ENCODE measurements at regions not wholly inside any gene's neighbourhood (a gene's known extent, or its start where the extent isn't known, plus 50 kb on each side); places are given as distances from the start of the nearest gene placed in this dataset.
"Not testable (repeated sequence)": the region's sequence is repeated elsewhere in the genome, so short reads cannot be mapped to it uniquely, and the experiment has no call there.

- TF ChIP-seq, protein P1, sequence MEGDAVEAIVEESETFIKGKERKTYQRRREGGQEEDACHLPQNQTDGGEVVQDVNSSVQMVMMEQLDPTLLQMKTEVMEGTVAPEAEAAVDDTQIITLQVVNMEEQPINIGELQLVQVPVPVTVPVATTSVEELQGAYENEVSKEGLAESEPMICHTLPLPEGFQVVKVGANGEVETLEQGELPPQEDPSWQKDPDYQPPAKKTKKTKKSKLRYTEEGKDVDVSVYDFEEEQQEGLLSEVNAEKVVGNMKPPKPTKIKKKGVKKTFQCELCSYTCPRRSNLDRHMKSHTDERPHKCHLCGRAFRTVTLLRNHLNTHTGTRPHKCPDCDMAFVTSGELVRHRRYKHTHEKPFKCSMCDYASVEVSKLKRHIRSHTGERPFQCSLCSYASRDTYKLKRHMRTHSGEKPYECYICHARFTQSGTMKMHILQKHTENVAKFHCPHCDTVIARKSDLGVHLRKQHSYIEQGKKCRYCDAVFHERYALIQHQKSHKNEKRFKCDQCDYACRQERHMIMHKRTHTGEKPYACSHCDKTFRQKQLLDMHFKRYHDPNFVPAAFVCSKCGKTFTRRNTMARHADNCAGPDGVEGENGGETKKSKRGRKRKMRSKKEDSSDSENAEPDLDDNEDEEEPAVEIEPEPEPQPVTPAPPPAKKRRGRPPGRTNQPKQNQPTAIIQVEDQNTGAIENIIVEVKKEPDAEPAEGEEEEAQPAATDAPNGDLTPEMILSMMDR (conservative IDR thresholded peaks at IDR 0.05; ENCODE audit: low read depth, low read length), result no peak
- DNase-seq (ENCODE audit: low read depth), result no peak
- no peak overlapping the region for H3K4me3 ChIP-seq (ENCODE audit: low read length)
These were observed 85.1 kb upstream of the HES1 start for GRCh38 chr3:194050782-194051320.

- TF ChIP-seq, protein P1 (conservative IDR thresholded peaks at IDR 0.05; ENCODE audit: low read depth, low read length), result no peak
- H3K4me3 ChIP-seq (ENCODE audit: low read length), result no peak overlapping the region
- no peak for DNase-seq (ENCODE audit: low read depth)
These were observed 84.4 kb upstream of the HES1 start for GRCh38 chr3:194051366-194052149.

DNA sequence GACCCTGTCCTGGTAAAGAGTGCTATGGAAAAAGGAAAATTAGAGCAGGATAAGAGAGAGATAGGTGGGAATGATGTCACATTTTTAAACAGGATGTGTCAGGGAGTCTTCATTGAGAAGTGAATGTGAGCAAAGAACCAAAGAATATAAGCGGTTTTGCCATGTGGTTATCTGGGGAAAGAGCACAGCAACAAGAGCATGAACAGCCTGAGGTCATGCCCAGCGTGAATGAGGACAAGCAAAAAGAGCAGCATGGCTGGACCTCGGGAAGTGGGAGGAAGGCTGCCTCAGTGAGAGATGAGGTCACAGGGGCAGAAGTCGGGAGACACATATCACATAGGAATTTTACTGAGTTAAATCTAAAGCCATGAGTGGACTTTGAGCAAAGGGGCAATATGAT is 82.8 kb upstream of the HES1 start:
- TF ChIP-seq, protein P1 (conservative IDR thresholded peaks at IDR 0.05; ENCODE audit: low read depth, low read length), result no peak
- H3K4me3 ChIP-seq (ENCODE audit: low read length), result no peak overlapping the region
- DNase-seq (ENCODE audit: low read depth), result no peak

- no peak overlapping the region for H3K4me3 ChIP-seq (ENCODE audit: low read length)
- DNase-seq (ENCODE audit: low read depth), result no peak
- TF ChIP-seq, protein P1 (conservative IDR thresholded peaks at IDR 0.05; ENCODE audit: low read depth, low read length), result no peak
These were observed 81.9 kb upstream of the HES1 start for GRCh38 chr3:194054016-194054415.

- no peak for DNase-seq (ENCODE audit: low read depth)
- TF ChIP-seq, protein P1 (conservative IDR thresholded peaks at IDR 0.05; ENCODE audit: low read depth, low read length), result no peak
- no peak overlapping the region for H3K4me3 ChIP-seq (ENCODE audit: low read length)
These were observed 81.4 kb upstream of the HES1 start for GRCh38 chr3:194054540-194054939.

DNA sequence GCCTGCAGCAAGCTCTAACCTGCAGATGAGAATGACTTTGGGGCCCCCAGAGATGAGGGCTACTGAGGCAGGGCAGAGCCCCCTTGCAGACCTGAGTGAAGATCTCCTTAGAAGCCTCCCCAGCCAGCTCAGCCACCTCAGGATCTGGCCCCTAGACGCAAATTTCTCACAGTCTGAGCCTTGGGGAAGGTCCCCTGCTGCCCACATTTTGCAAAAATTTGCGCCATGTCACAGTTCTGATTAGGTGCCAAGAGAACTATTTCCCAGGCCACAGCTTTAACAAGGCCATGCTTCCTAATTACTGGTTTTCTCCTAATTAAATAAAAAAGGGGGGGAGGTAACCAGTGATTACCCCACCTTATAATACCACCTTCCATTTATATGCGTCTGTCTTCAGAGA is 81.0 kb upstream of the HES1 start:
- TF ChIP-seq, protein P1 (conservative IDR thresholded peaks at IDR 0.05; ENCODE audit: low read depth, low read length), result no peak
- no peak for DNase-seq (ENCODE audit: low read depth)
- no peak overlapping the region for H3K4me3 ChIP-seq (ENCODE audit: low read length)

GRCh38 chr3:194056323-194056722 is 79.6 kb upstream of the HES1 start:
- H3K4me3 ChIP-seq (ENCODE audit: low read length); DNase-seq (ENCODE audit: low read depth): not testable (repeated sequence)
